ENCODE measurements at regions not wholly inside any gene's neighbourhood (a gene's known extent, or its start where the extent isn't known, plus 50 kb on each side); places are given as distances from the start of the nearest gene placed in this dataset.

- no peak for ATAC-seq
- TF ChIP-seq GLIS3 (CRISPR knock-in tag; IDR thresholded peaks at IDR 0.05), result no peak
- no peak for TF ChIP-seq BACH2 (CRISPR knock-in tag; IDR thresholded peaks at IDR 0.05; ENCODE audit: borderline replicate concordance)
- TF ChIP-seq ZFP3 (CRISPR knock-in tag; IDR thresholded peaks at IDR 0.05), result no peak
- no peak for TF ChIP-seq OSR1 (CRISPR knock-in tag; IDR thresholded peaks at IDR 0.05)
- TF ChIP-seq POU6F1 (CRISPR knock-in tag; IDR thresholded peaks at IDR 0.05; ENCODE audit: borderline replicate concordance, low read depth), result no peak
- no peak for TF ChIP-seq PATZ1 (CRISPR knock-in tag; IDR thresholded peaks at IDR 0.05; ENCODE audit: borderline replicate concordance)
- no peak for TF ChIP-seq ZC3H10 (CRISPR knock-in tag; IDR thresholded peaks at IDR 0.05)
- TF ChIP-seq SNAI2 (CRISPR knock-in tag; IDR thresholded peaks at IDR 0.05), result no peak
- TF ChIP-seq ZNF8 (CRISPR knock-in tag; IDR thresholded peaks at IDR 0.05), result no peak
Measured at GRCh38 chr4:138796761-138797160, 218.8 kb upstream of the NOCT start.

GRCh38 chr4:138790706-138791340, 224.8 kb upstream of the NOCT start:
- ATAC-seq, result no peak
- TF ChIP-seq OSR1 (CRISPR knock-in tag; IDR thresholded peaks at IDR 0.05) (no peak), ARNTL (CRISPR knock-in tag; IDR thresholded peaks at IDR 0.05; ENCODE audit: borderline replicate concordance, low read depth) (no peak), POU6F1 (CRISPR knock-in tag; IDR thresholded peaks at IDR 0.05; ENCODE audit: borderline replicate concordance, low read depth) (no peak), TOX (CRISPR knock-in tag; IDR thresholded peaks at IDR 0.05; ENCODE audit: borderline replicate concordance) (no peak), CREB5 (CRISPR knock-in tag; IDR thresholded peaks at IDR 0.05; ENCODE audit: low read depth) (no peak), PATZ1 (CRISPR knock-in tag; IDR thresholded peaks at IDR 0.05; ENCODE audit: borderline replicate concordance) (no peak), RARB (CRISPR knock-in tag; IDR thresholded peaks at IDR 0.05) (no peak), ZFP30 (CRISPR knock-in tag; IDR thresholded peaks at IDR 0.05) (no peak), CSRNP3 (CRISPR knock-in tag; IDR thresholded peaks at IDR 0.05) (no peak), BACH2 (CRISPR knock-in tag; IDR thresholded peaks at IDR 0.05; ENCODE audit: borderline replicate concordance) (no peak), SNAI2 (CRISPR knock-in tag; IDR thresholded peaks at IDR 0.05) (no peak), ZFP3 (CRISPR knock-in tag; IDR thresholded peaks at IDR 0.05) (no peak), GLIS3 (CRISPR knock-in tag; IDR thresholded peaks at IDR 0.05) (no peak), TCF4 (CRISPR knock-in tag; IDR thresholded peaks at IDR 0.05; ENCODE audit: borderline replicate concordance) (no peak), TSHZ2 (CRISPR knock-in tag; IDR thresholded peaks at IDR 0.05) (no peak), ZC3H10 (CRISPR knock-in tag; IDR thresholded peaks at IDR 0.05) (no peak), PPARA (CRISPR knock-in tag; IDR thresholded peaks at IDR 0.05; ENCODE audit: borderline replicate concordance) (no peak), ZNF70 (CRISPR knock-in tag; IDR thresholded peaks at IDR 0.05) (no peak), CSDC2 (CRISPR knock-in tag; IDR thresholded peaks at IDR 0.05) (no peak), ISL1 (CRISPR knock-in tag; IDR thresholded peaks at IDR 0.05) (no peak)

All from SK-N-SH treated with all-trans-retinoic acid at 6 μM for 48 hours (cell line).